HEK293T (cell line): ENCODE measurements at regions not wholly inside any gene's neighbourhood (a gene's known extent, or its start where the extent isn't known, plus 50 kb on each side); places are given as distances from the start of the nearest gene placed in this dataset.
"Not testable (repeated sequence)": the region's sequence is repeated elsewhere in the genome, so short reads cannot be mapped to it uniquely, and the experiment has no call there.

Source experiments
- ARNT ChIP-seq: fragments of 450-650 bp; IDR thresholded peaks from 2 replicates; pipeline ENCODE4 v1.6.1; 2017; ENCODE audit warnings: mild to moderate bottlenecking
- ELF4 ChIP-seq: fragments of 450-650 bp; IDR thresholded peaks from 2 replicates; pipeline ENCODE4 v1.6.1; 2017; ENCODE audit warnings: antibody characterized with exemption
- SP1 ChIP-seq: fragments of 450-650 bp; IDR thresholded peaks from 2 replicates; pipeline ENCODE4 v1.6.1; 2017
- TF ChIP-seq, protein P1 (sequence below): fragments of 450-650 bp; IDR thresholded peaks from 2 replicates; pipeline ENCODE4 v1.6.1; 2016

DNA sequence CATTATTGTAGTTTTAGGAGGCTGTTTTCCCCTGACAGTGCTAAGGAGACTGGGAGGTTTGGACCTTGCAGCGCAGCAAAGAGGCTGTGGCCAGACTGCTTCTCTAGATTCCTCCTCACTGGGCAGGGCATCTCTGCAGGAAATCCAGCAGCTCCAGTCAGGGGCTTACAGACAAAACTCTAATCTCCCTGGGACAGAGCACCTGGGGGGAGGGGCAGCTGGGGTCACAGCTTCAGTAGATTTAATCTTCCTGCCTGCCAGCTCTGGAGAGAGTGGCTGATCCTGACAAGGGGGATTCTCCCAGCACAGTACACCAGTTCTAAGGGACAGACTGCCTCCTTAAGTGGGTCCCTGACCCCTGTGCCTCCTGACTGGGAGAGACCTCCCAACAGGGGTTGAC lies 599.4 kb downstream of the DMRTA1 start:
- TF ChIP-seq ELF4, SP1, ARNT: not testable (repeated sequence)
- TF ChIP-seq, protein P1, sequence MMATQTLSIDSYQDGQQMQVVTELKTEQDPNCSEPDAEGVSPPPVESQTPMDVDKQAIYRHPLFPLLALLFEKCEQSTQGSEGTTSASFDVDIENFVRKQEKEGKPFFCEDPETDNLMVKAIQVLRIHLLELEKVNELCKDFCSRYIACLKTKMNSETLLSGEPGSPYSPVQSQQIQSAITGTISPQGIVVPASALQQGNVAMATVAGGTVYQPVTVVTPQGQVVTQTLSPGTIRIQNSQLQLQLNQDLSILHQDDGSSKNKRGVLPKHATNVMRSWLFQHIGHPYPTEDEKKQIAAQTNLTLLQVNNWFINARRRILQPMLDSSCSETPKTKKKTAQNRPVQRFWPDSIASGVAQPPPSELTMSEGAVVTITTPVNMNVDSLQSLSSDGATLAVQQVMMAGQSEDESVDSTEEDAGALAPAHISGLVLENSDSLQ, result not testable (repeated sequence)
